GM21423 (cell line): ENCODE measurements at regions not wholly inside any gene's neighbourhood (a gene's known extent, or its start where the extent isn't known, plus 50 kb on each side); places are given as distances from the start of the nearest gene placed in this dataset.

Source experiments
- ATAC-seq: cut with Tn5 transposase; IDR thresholded peaks from one replicate; pipeline ENCODE4 v1.9.1; 2021; ENCODE audit warnings: mild to moderate bottlenecking, moderate library complexity; ENCODE audit not compliant: unreplicated experiment

DNA sequence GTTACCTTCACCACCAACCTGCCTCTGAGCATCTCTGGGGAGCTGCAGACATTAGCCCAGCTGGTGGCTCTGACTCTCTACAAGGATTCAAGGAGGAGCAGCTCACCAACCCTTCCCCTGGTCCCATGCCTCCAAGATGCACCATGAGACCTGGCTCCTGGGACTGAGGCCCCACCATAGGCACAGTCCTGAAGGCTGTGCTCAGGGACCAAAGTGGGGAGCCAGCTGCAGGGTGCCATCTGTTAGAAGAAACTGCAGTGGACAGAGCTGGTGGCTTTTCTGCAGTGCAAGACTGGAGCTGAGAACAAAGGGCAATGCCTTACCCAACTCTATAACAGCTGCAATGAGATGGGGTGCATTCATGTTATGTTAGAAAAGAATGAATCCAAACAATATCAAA is 581.6 kb downstream of the TCERG1L start:
- ATAC-seq: no peak

DNA sequence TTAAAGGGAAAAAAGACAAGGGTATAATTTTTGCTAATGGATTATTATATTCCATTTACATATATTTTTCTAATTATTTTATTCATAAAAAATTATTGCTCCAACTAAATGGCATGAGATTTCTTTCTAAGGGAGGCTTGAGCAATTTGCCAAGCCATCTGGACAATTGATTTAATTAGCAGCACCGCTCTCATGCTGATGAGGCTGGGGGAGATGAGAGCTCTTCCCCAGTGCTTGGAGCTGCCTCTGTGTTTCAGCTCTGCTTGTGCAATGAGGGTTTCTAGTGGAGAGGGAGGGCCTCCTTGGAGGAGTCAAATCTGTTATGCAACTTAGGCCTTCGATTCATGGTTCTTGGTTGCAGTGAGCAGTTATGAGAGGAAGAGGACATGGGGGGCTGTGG is 574.3 kb downstream of the TCERG1L start:
- ATAC-seq: no peak

DNA sequence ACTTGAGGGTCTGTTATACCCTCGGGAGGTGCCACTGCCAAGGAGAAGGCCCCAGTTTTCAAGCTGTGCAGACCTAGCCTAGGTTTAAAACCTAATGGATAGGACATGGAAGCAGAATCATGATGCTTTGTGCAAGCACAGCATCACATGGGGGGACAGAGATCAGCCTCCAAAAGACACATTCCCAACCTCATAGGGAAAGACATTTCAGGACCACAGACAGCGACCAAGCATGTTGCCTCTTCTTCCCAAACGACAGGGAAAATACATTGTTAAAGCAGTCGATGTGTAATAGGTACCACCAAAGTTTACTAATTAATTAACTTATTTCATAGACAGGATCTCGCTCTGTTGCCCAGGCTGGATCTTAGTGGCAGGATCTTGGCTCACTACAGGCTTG is 573.9 kb downstream of the TCERG1L start:
- ATAC-seq: no peak

DNA sequence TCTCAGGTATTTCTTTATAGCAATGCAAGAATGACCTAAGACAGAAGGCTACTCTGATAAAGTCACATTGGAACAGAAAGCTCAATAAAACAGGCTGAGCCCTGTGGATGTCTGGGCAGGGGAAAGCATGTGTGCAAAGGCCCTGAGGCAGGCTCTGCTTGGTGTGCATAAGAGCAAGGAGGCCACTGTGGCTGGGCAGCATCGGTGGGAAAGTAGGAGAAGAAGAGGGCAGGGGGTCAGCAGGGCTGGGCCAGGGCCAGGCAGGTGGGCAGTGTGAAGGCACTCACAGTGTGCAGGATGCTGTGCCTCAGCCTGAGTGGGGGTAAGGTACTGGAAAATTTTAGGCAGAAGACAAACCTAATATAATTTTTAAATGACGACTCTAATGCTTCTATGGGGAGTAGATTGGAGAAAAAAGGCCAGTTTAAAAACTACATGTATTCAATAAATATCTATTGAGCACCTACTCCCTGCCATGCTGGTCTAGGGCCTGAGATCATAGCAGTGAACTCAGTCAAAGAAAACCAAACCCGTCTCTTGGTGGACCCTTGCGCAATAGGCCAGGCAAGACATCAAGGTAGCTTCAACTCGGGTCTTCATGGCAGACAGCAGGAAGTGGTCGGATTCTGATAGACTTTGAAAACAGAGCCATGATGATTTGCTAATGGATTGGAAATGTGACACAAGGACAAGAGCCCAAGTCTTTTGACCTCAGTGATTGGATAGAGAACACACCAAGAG is 572.3 kb downstream of the TCERG1L start:
- no peak for ATAC-seq

DNA sequence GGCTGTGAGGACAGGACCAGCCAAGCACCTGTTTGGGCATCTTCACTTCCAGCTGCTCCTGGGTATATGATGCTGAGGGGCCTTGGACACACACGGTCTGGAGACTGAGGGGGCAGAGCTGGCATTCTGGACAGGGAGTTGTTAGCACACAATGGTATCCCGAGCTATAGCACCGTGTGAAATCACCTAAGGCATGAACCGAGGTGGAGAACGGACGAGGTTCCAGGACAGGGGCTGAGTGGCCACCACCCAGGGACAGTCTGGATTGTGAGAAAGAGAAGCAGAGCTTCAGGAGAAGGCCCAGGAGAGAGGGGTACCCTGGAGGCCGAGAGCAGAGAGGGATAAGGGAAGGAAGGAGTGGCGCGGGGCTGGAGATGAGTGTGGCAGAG is 571.8 kb downstream of the TCERG1L start:
- no peak for ATAC-seq

DNA sequence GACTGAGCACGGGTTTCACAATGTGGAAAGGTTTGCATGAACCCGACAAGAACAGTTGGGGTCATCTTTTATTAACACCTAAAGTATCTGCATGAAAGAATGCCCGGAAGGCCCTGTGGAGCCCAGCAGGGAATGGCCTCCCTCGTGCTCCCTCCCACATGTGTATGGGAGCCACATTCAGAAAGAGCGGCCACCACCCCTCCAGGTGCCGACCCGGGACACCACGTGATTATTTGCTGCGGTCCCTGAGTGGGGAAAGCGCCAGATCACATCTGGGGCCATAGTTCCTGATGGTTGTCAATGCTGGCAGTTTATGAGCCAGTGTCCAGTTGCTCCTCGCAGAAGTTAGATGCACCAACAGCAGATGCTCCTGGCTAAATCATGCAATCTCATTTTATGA is 571.4 kb downstream of the TCERG1L start:
- no peak for ATAC-seq

DNA sequence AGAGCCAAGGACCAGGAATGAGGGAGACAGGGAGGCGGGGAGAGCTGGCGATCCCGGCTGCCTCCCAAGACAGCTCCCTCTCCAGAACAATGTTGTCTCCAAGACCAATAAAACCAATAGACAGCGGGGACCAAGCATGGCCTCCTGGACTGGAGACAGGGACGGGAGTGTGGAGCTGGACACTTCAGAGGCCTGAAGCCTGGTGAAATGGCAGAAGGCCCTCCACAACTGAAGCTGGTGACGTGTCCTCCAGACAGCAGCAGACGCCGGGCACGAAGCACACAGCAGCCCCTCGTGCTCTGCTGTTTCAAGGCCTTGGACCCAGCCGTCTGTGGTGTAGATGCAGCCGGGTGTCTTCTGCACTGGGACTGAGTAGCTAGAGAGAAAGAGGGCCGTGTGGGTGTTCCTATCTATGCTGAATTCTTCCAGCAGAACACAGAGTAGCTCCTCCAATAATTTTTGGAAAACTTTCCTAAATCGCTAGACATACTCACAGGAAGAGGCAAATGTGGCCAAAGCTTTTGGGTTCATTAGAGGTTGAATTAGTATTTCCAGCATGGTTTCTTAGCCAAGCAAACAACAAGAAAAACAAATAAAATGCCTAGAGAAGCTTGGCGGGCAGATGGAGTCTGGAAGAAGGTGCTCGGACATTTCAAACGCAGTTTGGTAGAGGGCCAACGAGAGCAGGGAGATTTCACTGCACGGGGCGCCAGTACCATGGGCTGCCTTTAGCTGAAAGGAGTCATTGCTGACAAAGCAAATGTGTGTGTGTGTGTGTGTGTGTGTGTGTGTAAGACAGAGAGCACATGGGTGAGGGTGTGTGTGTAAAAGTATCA is 570.4 kb downstream of the TCERG1L start:
- ATAC-seq: no peak

DNA sequence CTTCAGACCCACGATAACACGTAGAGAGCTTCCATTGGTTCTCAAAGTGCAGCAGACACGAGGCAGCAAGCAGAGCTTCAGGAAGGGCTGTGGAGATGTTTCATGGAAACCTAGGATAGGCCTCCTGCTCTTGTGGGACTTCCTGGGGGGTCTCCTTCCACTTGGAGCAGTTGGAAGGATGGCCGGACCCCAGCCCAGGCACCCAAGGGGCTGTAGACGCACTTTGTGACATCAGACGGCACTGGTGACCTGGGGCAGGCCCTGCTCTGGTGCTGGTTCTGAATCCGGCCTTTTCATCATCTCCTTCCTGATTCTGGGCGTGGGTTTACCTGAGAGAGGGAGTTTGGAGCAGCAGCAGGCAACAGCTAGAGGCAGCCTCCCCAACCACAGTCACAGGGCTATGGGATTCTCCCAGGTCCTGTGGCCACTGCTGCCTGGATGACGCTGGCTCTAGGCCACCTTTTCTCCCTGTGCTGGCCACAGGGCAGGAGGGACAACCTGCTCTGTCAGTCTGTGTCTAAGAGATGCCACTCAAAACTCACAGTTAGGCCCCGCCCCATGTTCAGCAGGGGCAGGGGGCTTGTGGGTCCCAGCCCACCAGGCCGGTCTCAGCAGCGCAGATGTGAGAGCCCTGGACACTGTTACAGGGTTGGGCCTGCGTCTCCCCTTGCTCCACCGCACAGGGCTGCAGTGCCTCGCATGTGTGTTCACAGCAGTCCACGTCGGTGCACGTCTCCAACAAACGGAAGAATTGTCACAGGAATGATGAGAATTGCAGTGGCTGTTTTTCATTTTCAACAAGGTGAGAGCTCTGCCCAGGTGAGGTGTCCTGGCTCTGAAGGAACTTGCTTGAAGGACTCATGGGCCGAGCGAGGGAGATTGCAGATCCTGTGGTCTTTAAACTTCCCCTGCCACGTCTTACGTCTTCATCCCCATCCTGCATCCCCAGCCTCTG is 569.3 kb downstream of the TCERG1L start:
- no peak for ATAC-seq

DNA sequence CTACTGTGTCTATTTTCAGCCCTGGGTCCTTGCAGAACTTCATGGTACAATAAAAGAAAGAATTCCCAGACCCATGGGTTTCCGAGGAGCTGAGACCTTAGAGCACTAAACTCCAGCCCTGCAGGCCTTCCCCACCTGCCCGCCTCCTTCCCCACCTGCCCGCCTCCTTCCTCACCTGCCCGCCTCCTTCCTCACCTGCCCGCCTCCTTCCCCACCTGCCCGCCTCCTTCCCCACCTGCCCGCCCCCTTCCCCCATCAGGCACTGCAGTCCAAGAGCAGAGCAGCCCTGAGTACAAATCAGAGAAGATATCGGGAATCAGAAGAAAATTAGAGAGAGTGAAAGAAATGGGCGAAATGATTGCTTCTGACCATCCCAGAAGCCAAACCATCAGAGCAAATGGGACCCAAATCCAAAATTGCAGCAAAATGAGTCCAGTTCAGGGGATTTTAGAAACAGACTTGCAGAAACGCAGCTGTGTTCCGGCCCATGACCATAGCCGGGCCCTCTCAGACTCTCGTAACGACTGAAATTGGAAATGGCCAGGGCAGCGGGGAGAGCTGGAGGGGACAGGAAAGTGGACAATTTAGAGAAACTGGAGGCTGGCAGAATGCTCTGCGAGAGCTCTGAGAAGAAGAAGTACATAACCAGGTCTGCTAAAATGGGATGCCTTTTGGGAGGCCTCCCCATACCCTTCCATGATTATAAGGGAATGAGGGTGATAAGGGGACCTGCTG is 568.4 kb downstream of the TCERG1L start:
- ATAC-seq: no peak

DNA sequence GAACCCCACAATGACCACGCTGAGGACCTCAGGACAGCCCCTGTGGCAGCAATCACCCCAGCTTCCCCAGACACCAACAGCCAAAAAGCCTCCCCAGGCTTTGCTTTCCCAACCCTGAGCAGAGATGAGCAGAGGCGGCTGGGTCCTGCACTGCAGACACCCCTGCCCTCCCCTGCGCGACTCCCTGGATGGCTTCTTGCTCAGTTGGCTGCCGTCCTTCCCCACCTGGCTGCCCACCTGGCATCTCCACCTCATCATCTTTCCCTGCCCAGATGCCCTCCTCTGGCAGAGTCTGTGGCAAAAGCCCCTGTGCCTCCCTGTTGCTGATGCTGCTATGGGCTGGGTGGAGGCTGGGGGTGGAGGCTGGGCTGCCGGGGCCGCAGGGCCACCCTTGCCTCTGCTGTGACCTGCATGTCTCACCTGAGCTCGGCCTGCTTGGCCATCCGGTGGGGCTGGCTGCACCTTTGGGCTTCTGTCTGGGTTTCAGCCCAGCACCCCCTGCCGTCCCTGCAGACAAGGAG is 567.7 kb downstream of the TCERG1L start:
- no peak for ATAC-seq

DNA sequence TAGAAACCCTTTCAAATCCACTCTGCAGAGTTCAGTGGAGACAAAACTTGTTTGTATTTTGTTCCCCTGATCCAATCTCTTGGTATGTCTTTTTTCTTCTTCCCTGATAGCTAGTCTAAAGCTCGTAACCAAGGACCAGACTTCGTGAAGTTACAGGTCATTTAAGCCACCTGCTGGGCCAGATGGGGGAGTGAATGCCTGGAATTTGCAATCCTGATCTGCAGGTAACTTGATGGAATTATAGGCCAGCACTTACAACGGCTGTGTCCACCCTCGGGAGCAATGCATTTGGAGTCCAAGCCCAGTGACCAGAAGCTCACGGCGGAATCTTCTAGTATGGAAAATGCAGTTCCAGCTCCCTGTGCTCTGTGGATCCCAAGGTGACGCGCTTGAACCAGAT is 566.9 kb downstream of the TCERG1L start:
- no peak for ATAC-seq

DNA sequence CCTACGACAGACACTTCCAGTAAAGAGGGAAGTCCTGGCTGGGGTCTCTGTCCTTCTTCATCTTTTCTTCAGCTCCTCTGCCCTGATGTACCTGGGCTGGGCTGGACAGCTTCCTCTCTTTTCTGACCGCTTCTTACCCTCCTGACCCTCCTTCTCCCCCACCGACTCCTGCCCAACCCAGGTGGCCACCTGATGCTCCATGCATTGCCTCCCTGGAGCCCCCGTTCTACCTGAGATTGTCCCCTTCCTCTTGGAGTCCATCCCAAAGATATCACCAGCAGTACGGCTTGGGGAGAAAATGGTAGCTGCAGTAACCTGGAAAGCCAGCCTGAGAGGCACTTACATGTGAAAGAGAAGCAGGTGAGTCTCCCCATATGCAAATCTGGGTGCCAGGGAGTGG is 566.3 kb downstream of the TCERG1L start:
- ATAC-seq: no peak

DNA sequence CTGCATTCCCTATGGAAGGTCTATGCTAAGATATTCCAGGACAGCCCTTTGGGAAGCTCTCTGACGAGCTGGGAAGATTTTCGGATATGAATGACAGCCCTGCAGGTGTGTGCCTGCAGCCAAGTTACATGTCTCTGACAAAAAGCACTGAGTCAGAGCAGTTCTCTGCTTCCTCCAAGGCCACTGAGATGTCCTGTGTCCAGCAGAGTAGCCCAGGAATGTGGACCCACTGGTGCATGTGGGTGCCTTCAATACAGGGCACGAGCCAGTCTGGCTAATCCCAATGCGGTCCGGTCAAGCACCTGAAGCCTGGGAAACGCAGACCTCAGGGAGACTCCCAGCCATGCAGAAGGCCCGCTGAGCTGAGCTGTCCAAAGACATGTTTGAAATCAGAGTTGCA is 565.7 kb downstream of the TCERG1L start:
- ATAC-seq: no peak

DNA sequence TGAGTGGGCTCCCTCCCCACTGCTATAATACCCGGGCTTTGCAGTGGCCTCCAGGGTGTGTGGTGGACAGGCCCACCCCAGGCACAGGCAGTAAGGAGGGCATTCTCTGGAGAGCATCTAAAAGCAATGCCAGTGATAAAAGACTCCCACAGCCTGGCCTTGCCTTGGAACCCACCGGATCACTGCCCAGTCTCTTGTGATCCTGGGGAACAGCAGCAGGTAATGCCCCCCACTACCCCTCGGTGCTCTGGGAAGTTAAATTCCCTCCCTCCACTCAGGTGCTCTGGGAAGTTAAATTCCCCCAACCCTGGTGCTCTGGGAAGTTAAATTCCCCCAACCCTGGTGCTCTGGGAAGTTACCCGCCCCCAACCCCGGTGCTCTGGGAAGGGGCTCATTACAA is 565.2 kb downstream of the TCERG1L start:
- ATAC-seq: no peak

DNA sequence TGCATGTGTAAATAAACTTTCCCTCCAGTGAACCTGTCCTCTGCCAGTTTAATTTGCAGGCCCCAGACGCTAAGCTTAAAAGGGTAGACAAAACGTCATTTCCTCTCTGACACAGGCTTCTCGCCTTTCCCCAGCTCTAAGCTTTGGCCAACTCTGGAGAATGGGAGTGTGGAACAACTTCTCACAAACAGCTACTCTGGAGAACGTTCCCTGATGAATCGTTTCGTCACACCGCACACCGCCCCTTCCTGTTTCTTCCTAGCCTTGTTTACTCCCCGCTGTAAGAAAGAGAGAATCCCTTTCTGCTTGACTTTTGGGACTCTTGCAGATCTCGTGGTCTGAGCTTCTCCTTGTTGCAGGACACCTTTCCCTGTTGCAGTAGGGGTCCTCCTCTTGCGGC is 564.2 kb downstream of the TCERG1L start:
- no peak for ATAC-seq

DNA sequence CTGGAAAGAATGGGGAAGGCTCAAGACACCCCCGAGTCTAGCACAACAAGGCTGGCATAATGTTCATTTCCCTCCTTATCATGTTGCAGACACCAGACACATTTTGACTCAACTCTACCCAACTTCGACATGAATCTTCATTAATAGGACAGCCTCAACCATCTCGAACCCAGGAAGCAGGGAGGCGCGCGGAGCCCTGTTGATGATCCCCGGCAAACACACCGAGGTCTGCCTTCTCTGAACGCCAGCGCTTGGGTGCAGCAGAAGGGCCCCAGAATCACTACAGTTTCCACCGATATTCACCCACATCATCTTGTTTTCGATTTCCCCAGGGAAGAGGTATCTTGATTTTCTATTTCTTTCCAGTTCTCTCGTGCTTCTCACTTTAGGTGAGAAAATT is 563.6 kb downstream of the TCERG1L start:
- ATAC-seq: no peak

DNA sequence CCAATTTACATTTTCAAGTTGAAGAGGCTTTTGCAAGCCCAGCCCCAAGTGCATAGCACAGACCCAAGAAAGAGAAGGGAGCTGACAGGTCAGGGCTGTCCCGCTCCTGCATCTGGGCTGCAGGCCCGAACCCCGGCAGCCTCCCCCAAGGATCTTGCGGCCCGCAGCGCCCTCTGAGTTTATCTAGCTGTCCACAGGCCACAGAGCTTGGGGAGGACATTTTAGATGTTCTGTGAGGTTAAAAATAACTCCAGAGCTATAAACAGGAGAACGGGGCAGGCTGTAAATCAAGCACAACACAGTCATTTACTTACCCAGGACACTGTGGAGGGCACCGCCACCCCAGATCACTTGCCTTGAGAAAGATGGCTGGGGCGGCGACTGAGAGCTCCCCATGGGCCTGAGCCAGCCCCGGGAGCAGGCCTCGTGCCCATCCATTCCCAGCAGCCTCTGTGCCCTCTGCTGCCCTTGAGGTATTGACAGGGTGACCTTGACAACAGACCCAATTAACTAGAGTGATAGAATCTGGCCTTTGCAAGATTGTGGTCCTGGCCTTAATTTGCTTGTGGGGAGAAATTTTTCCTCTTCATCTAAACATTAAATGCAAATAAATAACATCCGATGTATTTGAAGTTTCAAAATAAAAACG is 563.0 kb downstream of the TCERG1L start:
- ATAC-seq: no peak

DNA sequence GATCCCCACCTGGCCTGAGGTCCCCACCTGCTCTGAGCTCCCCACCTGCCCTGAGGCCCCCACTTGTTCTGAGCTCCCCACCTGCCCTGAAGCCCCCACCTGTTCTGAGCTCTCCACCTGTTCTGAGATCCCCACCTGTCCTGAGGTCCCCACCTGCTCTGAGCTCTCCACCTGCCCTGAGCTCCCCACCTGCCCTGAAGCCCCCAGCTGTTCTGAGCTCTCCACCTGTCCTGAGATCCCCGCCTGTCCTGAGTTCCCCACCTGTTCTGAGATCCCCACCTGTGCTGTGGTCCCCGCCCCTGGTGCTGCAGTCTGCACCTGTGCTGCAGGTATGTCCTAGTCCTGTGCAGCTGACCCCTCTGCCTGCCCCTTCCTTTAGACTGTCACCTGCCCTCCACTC is 561.6 kb downstream of the TCERG1L start:
- no peak for ATAC-seq

DNA sequence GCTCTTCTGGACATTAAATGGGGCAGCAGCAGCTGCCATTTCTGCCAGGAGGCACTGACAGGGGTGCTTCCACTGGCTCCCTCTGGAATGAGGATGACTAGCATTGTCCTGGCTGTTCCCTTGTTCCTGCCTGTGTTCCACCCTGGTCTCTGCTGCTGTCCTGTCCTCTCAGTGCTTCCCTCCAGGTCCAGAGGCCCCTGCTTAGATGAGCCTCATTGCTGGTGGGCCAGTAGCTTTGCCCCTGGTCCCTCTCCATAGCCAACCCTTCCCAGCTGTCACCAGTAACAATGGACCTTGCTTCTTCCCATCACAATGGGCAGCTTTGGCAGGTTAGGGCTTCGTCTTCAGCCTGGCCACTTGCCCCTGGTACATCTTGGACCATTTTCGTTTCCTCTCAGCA is 561.1 kb downstream of the TCERG1L start:
- no peak for ATAC-seq
